ENCODE measurements at regions not wholly inside any gene's neighbourhood (a gene's known extent, or its start where the extent isn't known, plus 50 kb on each side); places are given as distances from the start of the nearest gene placed in this dataset.
"Not testable (repeated sequence)": the region's sequence is repeated elsewhere in the genome, so short reads cannot be mapped to it uniquely, and the experiment has no call there.

- no peak for DNase-seq (ENCODE audit: low spot score)
These were observed 280.3 kb upstream of the KLF3 start for GRCh38 chr4:38383646-38384121.

GRCh38 chr4:38385093-38386004 lies 278.6 kb upstream of the KLF3 start:
- DNase-seq (ENCODE audit: low spot score): peak; percentile 44

GRCh38 chr4:38386005-38386551 lies 277.9 kb upstream of the KLF3 start:
- DNase-seq (ENCODE audit: low spot score): no peak

GRCh38 chr4:38386654-38387188 lies 277.3 kb upstream of the KLF3 start:
- DNase-seq (ENCODE audit: low spot score): no peak

- no peak for DNase-seq (ENCODE audit: low spot score)
These were observed 276.7 kb upstream of the KLF3 start for GRCh38 chr4:38387348-38387747.

- DNase-seq (ENCODE audit: low spot score): no peak
These were observed 276.2 kb upstream of the KLF3 start for GRCh38 chr4:38387819-38388218.

GRCh38 chr4:38388907-38389306 lies 275.1 kb upstream of the KLF3 start:
- not testable (repeated sequence) for DNase-seq (ENCODE audit: low spot score)

GRCh38 chr4:38390969-38391545 lies 272.9 kb upstream of the KLF3 start:
- no peak for DNase-seq (ENCODE audit: low spot score)

GRCh38 chr4:38392223-38392855 lies 271.7 kb upstream of the KLF3 start:
- no peak for DNase-seq (ENCODE audit: low spot score)

- DNase-seq (ENCODE audit: low spot score): no peak
These were observed 267.9 kb upstream of the KLF3 start for GRCh38 chr4:38396091-38396490.

- DNase-seq (ENCODE audit: low spot score): no peak
These were observed 267.0 kb upstream of the KLF3 start for GRCh38 chr4:38396845-38397547.

GRCh38 chr4:38400946-38401345 lies 263.1 kb upstream of the KLF3 start:
- DNase-seq (ENCODE audit: low spot score): no peak

- DNase-seq (ENCODE audit: low spot score): no peak
These were observed 257.8 kb upstream of the KLF3 start for GRCh38 chr4:38406243-38406642.

- no peak for DNase-seq (ENCODE audit: low spot score)
These were observed 254.1 kb upstream of the KLF3 start for GRCh38 chr4:38409852-38410251.

- DNase-seq (ENCODE audit: low spot score): no peak
These were observed 252.9 kb upstream of the KLF3 start for GRCh38 chr4:38411092-38411491.

- no peak for DNase-seq (ENCODE audit: low spot score)
These were observed 251.9 kb upstream of the KLF3 start for GRCh38 chr4:38411981-38412536.

- DNase-seq (ENCODE audit: low spot score): no peak
These were observed 250.3 kb upstream of the KLF3 start for GRCh38 chr4:38413524-38414341.

GRCh38 chr4:38414410-38414809 lies 249.6 kb upstream of the KLF3 start:
- DNase-seq (ENCODE audit: low spot score): no peak

GRCh38 chr4:38415682-38416081 lies 248.3 kb upstream of the KLF3 start:
- DNase-seq (ENCODE audit: low spot score): no peak

GRCh38 chr4:38416450-38417014 lies 247.5 kb upstream of the KLF3 start:
- no peak for DNase-seq (ENCODE audit: low spot score)
